Activated CD4-positive, alpha-beta memory T cell treated with anti-CD3 and anti-CD28 coated beads for 36 hours (primary cell): ENCODE measurements at regions not wholly inside any gene's neighbourhood (a gene's known extent, or its start where the extent isn't known, plus 50 kb on each side); places are given as distances from the start of the nearest gene placed in this dataset.

ENCODE experiments used
- CTCF ChIA-PET: fragments of 350-600 bp; sonication (Branson Sonifier 250); formaldehyde crosslinking; loops from one replicate; lab custom pipeline; 2021; ENCODE audit warnings: antibody characterized with exemption, inconsistent platforms; lab: Charles Lee
- POLR2A ChIA-PET: fragments of 350-600 bp; sonication (Branson Sonifier 250); formaldehyde crosslinking; loops from one replicate; lab custom pipeline; 2021; ENCODE audit warnings: antibody characterized with exemption; lab: Charles Lee
- DNase-seq: peaks from one replicate; pipeline ENCODE4 v3.0.0-alpha.2; 2020
- H3K27ac Mint-ChIP-seq: one replicate; pipeline ENCODE4 v1.8.0; 2021; ENCODE audit warnings: mixed read lengths
- H3K27me3 Mint-ChIP-seq: one replicate; pipeline ENCODE4 v1.8.0; 2021; ENCODE audit warnings: mixed read lengths
- H3K36me3 Mint-ChIP-seq: one replicate; pipeline ENCODE4 v1.8.0; 2021; ENCODE audit warnings: mixed read lengths
- H3K4me1 Mint-ChIP-seq: one replicate; pipeline ENCODE4 v1.8.0; 2021; ENCODE audit warnings: low read depth, mixed read lengths
- H3K4me3 Mint-ChIP-seq: one replicate; pipeline ENCODE4 v1.8.0; 2021; ENCODE audit warnings: mild to moderate bottlenecking, mixed read lengths
- H3K9me3 Mint-ChIP-seq: one replicate; pipeline ENCODE4 v1.8.0; 2021; ENCODE audit warnings: mixed read lengths
- intact Hi-C: fragments of 100-400 bp; cut with micrococcal nuclease; formaldehyde crosslinking; loops from one replicate; pipeline ENCODE4 v1.15.1; 2023

DNA sequence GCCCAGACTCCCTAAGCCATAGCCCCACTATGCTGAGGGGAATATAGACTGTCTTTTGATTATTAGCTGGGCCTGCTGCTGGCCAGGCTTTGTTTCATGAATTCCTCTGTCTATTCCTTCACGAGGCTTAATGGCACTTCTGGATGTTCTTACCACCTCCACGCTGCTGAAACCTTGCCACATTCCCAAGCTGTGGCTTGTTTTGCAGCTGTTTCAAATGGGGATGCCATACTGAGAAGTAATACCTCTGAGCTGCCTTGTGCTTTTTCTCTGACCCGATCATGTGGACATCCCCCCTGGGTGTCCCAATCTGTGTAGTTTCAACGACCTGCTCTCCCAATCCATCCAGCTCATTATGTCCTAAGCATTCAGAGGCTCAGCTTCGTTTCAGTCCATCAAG lies 114.1 kb downstream of the ICOS start:
- Mint-ChIP-seq H3K4me1 (peaks cover 22% of the 10 kb centered on the region), H3K4me3 (no peak overlapping the region), H3K9me3 (no peaks in the 10 kb centered on the region), H3K27me3 (no peaks in the 10 kb centered on the region), H3K36me3 (no peaks in the 10 kb centered on the region), H3K27ac (no peak overlapping the region)
- ChIA-PET CTCF (interaction anchor here (0.8 to 2.4 kb wide), 15 partner anchors 11 to 189 kb away, joined by 3 to 11 read pairs (median 4); no protein-coding TSS in a partner anchor), POLR2A (no interaction called here)
- DNase-seq, result no peak
- intact Hi-C loops, result no loop called here

DNA sequence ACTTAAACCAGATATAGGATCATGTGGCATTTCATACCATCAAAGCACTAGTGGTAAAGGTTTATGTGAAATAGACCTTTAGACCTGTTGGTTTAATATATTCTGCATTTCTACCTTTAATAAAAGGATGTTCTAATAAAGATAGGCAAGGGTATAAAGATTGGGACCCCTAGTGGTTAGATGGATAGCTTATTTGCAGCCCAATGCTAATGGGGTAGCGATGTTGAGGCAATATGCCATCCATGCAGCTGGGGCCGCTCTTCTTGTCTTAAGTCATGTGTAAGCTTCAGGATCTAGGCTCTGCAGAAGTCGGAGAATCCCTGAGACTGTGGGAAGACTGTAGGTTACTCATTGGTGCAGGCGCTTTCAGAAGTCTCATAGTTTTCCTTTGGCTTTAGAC lies 114.9 kb downstream of the ICOS start:
- Mint-ChIP-seq H3K27me3 (no peaks in the 10 kb centered on the region), H3K9me3 (no peaks in the 10 kb centered on the region), H3K27ac (no peak overlapping the region), H3K36me3 (no peaks in the 10 kb centered on the region), H3K4me1 (peaks cover 16% of the 10 kb centered on the region), H3K4me3 (no peak overlapping the region)
- CTCF ChIA-PET, result interaction anchor here (0.7 to 2.4 kb wide), 16 partner anchors 12 to 190 kb away, joined by 3 to 11 read pairs (median 4); no protein-coding TSS in a partner anchor
- DNase-seq, result no peak
- intact Hi-C loops, result no loop called here
- POLR2A ChIA-PET, result no interaction called here

DNA sequence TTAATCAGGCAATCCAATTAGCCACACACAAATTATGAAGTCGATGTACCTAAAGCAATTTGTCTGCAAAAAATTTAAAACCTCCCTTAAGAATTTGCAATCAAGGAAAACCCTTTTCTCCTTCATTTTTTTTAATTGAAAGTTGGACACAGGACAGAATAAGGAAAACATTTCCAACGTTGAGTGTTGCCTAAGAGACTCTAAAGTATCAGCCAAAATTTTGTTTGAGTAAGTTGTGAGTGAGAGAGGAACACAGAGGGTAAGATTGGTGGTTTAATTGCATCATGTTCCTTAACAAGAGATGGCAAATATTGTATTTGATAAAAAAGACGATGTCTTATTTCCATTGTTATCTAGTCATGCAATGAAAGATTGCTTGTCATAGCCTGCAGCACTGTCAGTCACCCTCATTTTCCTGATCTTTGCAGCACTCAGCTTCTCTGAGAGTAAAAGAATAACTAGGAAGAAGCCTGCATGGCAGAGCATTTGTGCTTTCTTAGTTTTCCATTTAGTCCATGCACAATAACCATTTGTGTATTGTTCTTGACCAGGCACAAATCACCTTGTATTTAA lies 115.5 kb downstream of the ICOS start:
- no peak overlapping the region for H3K4me3 Mint-ChIP-seq
- H3K4me1 Mint-ChIP-seq, result peaks cover 15% of the 10 kb centered on the region
- no peaks in the 10 kb centered on the region for H3K36me3 Mint-ChIP-seq
- H3K27me3 Mint-ChIP-seq, result no peaks in the 10 kb centered on the region
- intact Hi-C loops, result no loop called here
- POLR2A ChIA-PET, result no interaction called here
- H3K27ac Mint-ChIP-seq, result no peak overlapping the region
- H3K9me3 Mint-ChIP-seq, result no peaks in the 10 kb centered on the region
- CTCF ChIA-PET, result interaction anchor here (1.0 to 2.4 kb wide), 8 partner anchors 13 to 191 kb away, joined by 3 to 11 read pairs (median 4); no protein-coding TSS in a partner anchor
- no peak for DNase-seq

DNA sequence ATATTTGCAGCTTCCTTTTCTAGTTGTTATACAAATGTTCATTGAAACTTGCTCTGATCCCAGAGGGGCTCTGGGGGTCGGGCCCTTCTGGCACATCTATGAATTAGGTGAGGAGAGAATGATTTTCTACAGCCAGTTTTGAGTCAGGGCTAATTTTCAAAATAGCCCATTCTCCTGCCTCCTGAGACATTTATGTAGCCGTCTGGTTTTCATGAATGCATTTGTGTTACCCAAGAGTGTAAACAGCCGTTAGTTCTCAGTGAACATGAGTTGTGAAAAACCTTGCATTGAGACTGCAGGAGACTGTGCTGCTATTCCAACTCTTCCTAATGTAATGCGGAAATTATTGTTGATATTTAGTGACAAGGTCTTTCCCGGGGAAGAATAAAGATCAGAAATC lies 122.5 kb downstream of the ICOS start:
- ChIA-PET CTCF (no interaction called here), POLR2A (no interaction called here)
- Mint-ChIP-seq H3K4me1 (no peaks in the 10 kb centered on the region), H3K27ac (no peak overlapping the region), H3K27me3 (no peaks in the 10 kb centered on the region), H3K9me3 (no peaks in the 10 kb centered on the region), H3K4me3 (no peak overlapping the region), H3K36me3 (no peaks in the 10 kb centered on the region)
- intact Hi-C loops, result no loop called here
- DNase-seq, result no peak

DNA sequence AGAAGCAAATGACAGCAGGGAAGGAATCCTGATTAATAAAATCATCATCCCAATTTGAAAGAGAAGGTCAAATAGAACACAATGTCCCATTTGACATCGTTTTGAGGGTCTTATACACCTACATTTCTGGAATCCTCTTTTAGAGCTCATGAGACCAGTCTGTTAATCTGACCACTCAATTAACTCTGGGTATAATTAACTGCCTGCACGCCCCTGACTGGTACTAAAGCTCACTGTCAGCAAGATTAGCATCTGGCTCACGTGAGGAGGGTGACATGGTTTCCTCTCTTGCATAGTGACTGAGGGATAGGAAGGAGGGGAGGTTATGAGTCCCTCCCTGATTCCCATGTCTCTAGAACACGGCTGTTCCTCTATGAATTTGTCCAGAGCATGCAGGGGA lies 124.3 kb downstream of the ICOS start:
- Mint-ChIP-seq H3K27me3 (no peaks in the 10 kb centered on the region), H3K4me1 (no peaks in the 10 kb centered on the region), H3K27ac (no peak overlapping the region), H3K9me3 (no peaks in the 10 kb centered on the region), H3K4me3 (no peak overlapping the region), H3K36me3 (no peaks in the 10 kb centered on the region)
- DNase-seq, result no peak
- CTCF ChIA-PET, result interaction anchor here (1.5 kb wide), 1 partner anchor 12 kb away, joined by 6 read pairs; no protein-coding TSS in a partner anchor
- POLR2A ChIA-PET, result no interaction called here
- intact Hi-C loops, result no loop called here

DNA sequence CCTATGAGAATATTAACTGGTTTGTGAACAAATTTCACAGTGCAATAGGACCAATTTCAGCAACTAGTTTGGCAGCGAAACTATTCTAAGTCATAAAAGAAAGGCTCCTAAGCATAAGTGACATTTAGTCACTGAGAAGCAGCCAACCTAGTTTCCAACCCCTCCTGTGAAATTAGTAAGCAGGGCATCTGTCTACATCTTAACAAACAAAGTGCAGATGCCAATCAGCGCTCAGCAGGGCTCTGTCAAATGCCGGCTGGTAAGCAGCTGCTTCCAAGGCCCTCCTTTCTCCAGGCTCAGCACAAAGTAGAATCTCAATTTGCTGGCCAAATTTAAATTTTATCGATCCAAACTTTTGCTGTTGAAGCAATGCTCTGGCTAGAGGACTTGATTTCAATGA lies 124.7 kb downstream of the ICOS start:
- DNase-seq, result peak; percentile 22
- Mint-ChIP-seq H3K27me3 (no peaks in the 10 kb centered on the region), H3K36me3 (no peaks in the 10 kb centered on the region), H3K27ac (no peak overlapping the region), H3K4me3 (no peak overlapping the region), H3K4me1 (no peaks in the 10 kb centered on the region), H3K9me3 (no peaks in the 10 kb centered on the region)
- CTCF ChIA-PET, result interaction anchor here (1.5 kb wide), 1 partner anchor 12 kb away, joined by 6 read pairs; no protein-coding TSS in a partner anchor
- POLR2A ChIA-PET, result no interaction called here
- intact Hi-C loops, result no loop called here

DNA sequence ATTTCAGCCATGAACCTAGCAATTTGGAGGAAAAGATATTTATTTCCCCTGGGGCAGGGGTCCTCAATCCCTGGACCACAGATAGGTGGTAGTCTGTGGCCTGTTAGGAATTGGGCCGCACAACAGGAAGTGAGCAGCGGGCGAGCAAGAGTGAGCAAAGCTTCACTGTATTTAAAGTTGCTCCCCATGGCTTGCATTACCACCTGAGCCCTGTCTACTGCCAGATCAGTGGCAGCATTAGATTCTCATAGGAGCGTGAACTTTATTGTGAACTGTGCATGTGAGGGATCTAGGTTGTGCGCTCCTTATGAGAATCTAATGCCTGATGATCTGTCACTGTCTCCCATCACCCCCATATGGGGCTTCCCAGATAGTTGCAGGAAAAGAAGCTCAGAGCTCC lies 127.6 kb downstream of the ICOS start:
- no peaks in the 10 kb centered on the region for H3K4me1 Mint-ChIP-seq
- H3K4me3 Mint-ChIP-seq, result no peak overlapping the region
- DNase-seq, result no peak
- no peaks in the 10 kb centered on the region for H3K9me3 Mint-ChIP-seq
- H3K36me3 Mint-ChIP-seq, result no peaks in the 10 kb centered on the region
- intact Hi-C loops, result no loop called here
- H3K27me3 Mint-ChIP-seq, result no peaks in the 10 kb centered on the region
- CTCF ChIA-PET, result interaction anchor here (1.1 kb wide), 1 partner anchor 13 kb away, joined by 4 read pairs; no protein-coding TSS in a partner anchor
- POLR2A ChIA-PET, result interaction anchor here (0.6 kb wide), 1 partner anchor 19 kb away, joined by 3 read pairs; no protein-coding TSS in a partner anchor
- no peak overlapping the region for H3K27ac Mint-ChIP-seq

DNA sequence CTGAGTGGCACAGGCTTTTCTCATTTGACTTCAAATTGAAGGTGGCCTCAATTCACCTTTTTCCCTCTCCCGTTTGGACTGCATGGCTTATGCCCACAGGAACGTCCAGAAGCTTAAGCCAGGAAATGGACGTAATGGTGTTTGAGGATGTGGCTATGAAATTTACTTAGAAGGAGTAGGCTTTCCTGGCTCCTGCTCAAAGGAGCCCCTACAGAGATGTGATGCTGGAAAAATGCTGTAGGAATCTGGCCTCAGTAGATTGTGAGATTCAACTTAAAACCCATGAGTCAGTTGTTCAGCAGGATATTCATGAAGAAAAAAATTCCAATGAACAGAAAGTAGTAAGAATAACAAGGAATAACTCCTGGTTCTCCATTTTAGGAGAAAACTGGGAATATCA lies 129.0 kb downstream of the ICOS start:
- DNase-seq, result no peak
- intact Hi-C loops, result no loop called here
- Mint-ChIP-seq H3K4me3 (no peak overlapping the region), H3K36me3 (no peaks in the 10 kb centered on the region), H3K27me3 (peaks cover 3% of the 10 kb centered on the region), H3K4me1 (no peaks in the 10 kb centered on the region), H3K9me3 (no peaks in the 10 kb centered on the region), H3K27ac (no peak overlapping the region)
- ChIA-PET POLR2A (no interaction called here), CTCF (no interaction called here)

DNA sequence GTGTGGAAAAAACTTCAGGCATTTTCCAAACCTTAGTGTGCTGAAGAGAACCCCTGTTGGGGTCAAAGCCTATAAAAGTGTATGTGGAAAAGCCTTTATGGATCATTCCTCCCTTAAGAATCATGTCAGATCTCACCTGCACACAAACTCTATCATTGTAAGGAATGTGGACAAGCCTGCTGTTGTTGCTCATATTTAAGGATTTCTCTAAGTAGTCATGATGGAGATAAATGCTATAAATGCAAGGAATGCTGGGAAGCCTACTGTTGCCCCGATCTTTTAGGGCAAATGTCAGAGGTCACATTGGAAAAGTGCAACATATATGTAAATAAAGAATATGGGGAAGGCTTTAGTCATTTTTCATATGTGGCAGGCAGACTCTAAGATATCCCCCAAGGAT lies 129.5 kb downstream of the ICOS start:
- intact Hi-C loops, result no loop called here
- H3K36me3 Mint-ChIP-seq, result no peaks in the 10 kb centered on the region
- H3K27ac Mint-ChIP-seq, result no peak overlapping the region
- no peak overlapping the region for H3K4me3 Mint-ChIP-seq
- H3K27me3 Mint-ChIP-seq, result peaks cover 3% of the 10 kb centered on the region
- no peaks in the 10 kb centered on the region for H3K4me1 Mint-ChIP-seq
- CTCF ChIA-PET, result interaction anchor here (0.5 kb wide), 1 partner anchor 112 kb away, joined by 3 read pairs; no protein-coding TSS in a partner anchor
- no peak for DNase-seq
- H3K9me3 Mint-ChIP-seq, result no peaks in the 10 kb centered on the region
- POLR2A ChIA-PET, result no interaction called here

DNA sequence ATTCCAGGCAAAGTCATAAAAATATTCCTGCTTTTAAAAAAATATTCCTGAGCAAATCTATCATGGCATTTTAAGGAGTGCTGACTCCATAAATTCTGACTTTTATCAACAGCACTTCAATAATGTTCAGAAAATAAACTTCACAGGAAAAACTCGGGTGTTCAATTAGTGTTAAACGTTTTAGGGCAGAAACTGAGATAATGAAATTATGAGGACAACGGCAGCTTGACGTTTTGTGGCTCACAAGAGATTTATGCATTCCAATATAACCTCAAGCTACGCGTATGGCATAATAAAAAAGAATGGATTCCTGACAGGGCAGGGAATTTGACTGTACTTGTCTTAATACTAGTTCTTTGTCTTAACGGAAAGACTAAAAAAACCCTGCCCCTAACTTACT lies 133.2 kb downstream of the ICOS start:
- CTCF ChIA-PET, result interaction anchor here (1.5 to 1.8 kb wide), 2 partner anchors 56 to 108 kb away, joined by 3 to 9 read pairs; no protein-coding TSS in a partner anchor

DNA sequence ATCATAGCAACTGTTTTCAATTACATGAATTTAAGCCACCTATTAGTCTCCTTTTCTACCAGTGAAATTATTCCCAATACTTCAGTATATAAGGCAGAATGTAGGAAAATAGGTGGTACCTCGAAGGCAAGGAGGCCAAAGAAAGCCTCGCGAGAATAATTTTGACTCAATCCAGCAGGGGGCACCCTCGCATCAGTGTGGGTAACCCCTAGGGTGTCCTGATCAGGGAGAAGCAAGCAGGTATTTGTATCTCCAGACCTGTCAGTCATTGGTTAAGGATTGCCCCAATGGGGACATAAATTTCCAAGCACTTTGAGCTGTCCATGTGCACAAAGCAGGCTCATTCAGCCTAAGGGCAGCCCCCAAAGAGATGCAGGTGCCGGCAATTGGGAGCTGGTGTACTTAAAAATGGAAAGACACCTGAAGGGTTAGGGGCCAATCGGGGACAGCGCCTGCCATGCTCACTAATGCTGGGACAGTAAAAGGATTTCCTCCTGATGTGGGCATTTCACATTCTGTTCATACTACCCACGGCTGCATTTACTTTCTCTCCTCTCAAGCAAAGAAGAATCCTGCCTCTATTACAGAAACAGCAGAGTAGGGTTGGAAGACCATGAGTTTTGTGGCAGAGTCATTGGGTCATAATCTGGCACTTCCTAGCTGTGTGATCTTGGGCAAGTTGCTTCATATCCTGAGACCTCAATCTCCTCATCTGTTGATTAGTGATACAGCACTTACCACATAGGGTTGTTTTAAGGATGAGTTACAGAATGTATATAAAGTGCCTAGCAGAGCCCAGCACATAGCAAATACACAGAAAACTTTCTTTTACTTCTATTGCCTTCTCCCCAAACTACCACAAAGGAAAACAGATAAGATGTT lies 136.1 kb downstream of the ICOS start:
- peak; percentile 85 for DNase-seq
- H3K27ac Mint-ChIP-seq, result no peak overlapping the region
- intact Hi-C loops, result loop anchor here (1.0 to 5.0 kb wide), 4 partner anchors 36 to 180 kb away; no protein-coding TSS in a partner anchor
- ChIA-PET CTCF (interaction anchor here (0.6 to 5.8 kb wide), 40 partner anchors 8 to 628 kb away, joined by 3 to 146 read pairs (median 4); no protein-coding TSS in a partner anchor), POLR2A (no interaction called here)
- peaks cover 3% of the 10 kb centered on the region for H3K27me3 Mint-ChIP-seq
- no peaks in the 10 kb centered on the region for H3K4me1 Mint-ChIP-seq
- H3K4me3 Mint-ChIP-seq, result no peak overlapping the region
- no peaks in the 10 kb centered on the region for H3K36me3 Mint-ChIP-seq
- peaks cover under 1% of the 10 kb centered on the region for H3K9me3 Mint-ChIP-seq

More for the DNA sequence above, 133.2 kb downstream of the ICOS start:
- POLR2A ChIA-PET, result no interaction called here
- Mint-ChIP-seq H3K36me3 (no peaks in the 10 kb centered on the region), H3K27me3 (peaks cover 3% of the 10 kb centered on the region), H3K4me1 (no peaks in the 10 kb centered on the region), H3K9me3 (no peaks in the 10 kb centered on the region), H3K27ac (no peak overlapping the region), H3K4me3 (no peak overlapping the region)
- intact Hi-C loops, result loop anchor here (2.0 to 5.0 kb wide), 2 partner anchors 45 to 182 kb away; no protein-coding TSS in a partner anchor
- no peak for DNase-seq

DNA sequence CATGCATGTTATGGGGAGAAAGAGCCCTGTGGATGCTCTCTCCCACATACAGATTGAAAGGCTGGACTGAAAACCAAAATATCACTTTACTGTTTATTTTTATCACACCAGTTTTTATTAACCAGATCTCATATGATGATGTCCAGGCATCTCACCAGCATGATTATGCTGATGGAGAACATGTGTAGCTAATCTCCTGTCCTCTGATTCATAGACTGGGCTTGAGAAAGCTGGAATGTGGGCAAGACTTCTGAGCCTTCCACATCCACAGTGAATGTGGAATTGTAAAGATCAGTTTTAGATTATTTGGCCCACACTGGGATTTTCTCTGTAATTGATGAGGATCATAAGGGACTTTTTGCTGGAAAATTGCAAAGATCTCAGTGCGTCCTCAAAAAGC lies 137.9 kb downstream of the ICOS start:
- POLR2A ChIA-PET, result no interaction called here
- Mint-ChIP-seq H3K9me3 (peaks cover 8% of the 10 kb centered on the region), H3K27me3 (peaks cover 1% of the 10 kb centered on the region), H3K4me1 (peaks cover 2% of the 10 kb centered on the region), H3K4me3 (no peak overlapping the region), H3K36me3 (no peaks in the 10 kb centered on the region), H3K27ac (no peak overlapping the region)
- intact Hi-C loops, result loop anchor here (5.0 kb wide), 1 partner anchor 178 kb away; no protein-coding TSS in a partner anchor
- CTCF ChIA-PET, result interaction anchor here (0.7 to 5.8 kb wide), 3 partner anchors 104 to 1852 kb away, joined by 3 to 146 read pairs (median 4); no protein-coding TSS in a partner anchor
- DNase-seq, result no peak
